ENCODE measurements at regions not wholly inside any gene's neighbourhood (a gene's known extent, or its start where the extent isn't known, plus 50 kb on each side); places are given as distances from the start of the nearest gene placed in this dataset.
"Not testable (repeated sequence)": the region's sequence is repeated elsewhere in the genome, so short reads cannot be mapped to it uniquely, and the experiment has no call there.

DNA sequence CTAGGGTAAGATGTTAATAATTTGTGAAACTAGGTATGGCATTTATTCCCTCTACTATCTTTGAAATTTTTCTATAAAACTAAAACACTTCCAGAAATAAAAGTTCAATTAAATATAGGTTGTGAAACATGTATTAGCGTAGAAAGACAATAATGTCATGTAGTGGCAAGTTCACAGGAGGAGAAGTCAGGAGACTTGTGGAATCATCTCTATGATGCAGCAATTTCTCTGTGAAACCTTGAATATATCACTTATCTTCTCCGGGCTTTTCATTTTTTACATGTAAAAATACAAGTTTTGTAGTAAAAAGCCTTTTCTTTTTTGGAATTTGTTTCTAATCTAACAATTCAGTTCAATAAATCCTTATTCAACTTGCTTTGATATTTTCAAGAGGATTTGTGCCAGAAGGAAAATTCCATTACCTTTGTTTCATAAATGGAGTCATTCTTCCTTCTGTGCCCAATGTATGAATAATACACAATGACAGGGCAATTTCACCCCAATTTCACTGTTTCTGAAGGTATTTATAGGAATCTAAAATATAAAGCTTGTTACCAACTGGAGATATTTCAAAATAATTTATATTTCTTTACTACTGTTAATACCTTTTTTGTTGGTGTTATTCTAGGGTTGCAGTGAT lies 758.3 kb downstream of the FAM181B start:
- TF ChIP-seq, protein P1, sequence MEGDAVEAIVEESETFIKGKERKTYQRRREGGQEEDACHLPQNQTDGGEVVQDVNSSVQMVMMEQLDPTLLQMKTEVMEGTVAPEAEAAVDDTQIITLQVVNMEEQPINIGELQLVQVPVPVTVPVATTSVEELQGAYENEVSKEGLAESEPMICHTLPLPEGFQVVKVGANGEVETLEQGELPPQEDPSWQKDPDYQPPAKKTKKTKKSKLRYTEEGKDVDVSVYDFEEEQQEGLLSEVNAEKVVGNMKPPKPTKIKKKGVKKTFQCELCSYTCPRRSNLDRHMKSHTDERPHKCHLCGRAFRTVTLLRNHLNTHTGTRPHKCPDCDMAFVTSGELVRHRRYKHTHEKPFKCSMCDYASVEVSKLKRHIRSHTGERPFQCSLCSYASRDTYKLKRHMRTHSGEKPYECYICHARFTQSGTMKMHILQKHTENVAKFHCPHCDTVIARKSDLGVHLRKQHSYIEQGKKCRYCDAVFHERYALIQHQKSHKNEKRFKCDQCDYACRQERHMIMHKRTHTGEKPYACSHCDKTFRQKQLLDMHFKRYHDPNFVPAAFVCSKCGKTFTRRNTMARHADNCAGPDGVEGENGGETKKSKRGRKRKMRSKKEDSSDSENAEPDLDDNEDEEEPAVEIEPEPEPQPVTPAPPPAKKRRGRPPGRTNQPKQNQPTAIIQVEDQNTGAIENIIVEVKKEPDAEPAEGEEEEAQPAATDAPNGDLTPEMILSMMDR (IDR thresholded peaks at IDR 0.05), result no peak
- no peak for TF ChIP-seq ZFX (IDR thresholded peaks at IDR 0.05; ENCODE audit: borderline replicate concordance)
- H3K27ac ChIP-seq, result no peak overlapping the region

DNA sequence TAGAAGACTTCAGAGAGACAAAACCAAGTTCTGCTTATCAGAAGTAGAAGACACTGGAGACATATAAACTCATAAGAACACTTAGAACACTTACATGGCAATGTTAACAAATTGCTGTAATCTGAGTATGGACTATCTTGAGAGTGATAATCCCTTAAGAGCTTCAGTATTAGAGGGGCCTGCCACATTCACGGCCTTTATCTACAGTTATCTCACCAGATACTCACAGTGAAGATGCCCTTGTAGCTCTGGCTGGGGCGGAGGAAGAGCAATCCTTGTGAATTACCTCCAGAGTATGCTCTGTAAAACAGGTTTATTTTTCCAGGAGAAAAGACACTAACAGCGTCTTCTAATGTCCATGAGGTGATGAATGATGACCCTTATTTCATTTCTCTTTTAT lies 762.8 kb downstream of the FAM181B start:
- H3K27ac ChIP-seq, result no peak overlapping the region
- TF ChIP-seq, protein P1 (IDR thresholded peaks at IDR 0.05), result no peak
- no peak for TF ChIP-seq ZFX (IDR thresholded peaks at IDR 0.05; ENCODE audit: borderline replicate concordance)

DNA sequence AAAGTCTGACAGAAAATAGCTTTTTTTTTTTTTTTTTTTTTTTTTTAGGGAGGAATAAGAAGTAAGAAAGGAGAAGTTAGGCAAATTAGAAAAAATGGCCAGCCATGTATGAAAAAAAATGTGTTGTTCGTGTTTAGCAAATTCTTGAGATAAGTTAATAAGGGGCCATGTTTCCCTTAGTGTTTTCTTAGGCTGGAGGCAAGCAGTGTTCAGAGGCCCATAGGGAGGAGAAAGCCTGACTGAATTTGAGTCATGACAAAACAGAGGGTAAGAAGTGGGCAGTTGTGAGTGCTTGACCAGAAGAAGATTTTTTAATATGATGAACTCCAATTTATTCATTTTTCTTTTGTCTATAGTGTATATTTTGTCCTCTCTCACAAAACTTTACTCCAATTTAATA lies 766.4 kb downstream of the FAM181B start:
- TF ChIP-seq, protein P1 (IDR thresholded peaks at IDR 0.05), result no peak
- TF ChIP-seq ZFX (IDR thresholded peaks at IDR 0.05; ENCODE audit: borderline replicate concordance), result no peak

DNA sequence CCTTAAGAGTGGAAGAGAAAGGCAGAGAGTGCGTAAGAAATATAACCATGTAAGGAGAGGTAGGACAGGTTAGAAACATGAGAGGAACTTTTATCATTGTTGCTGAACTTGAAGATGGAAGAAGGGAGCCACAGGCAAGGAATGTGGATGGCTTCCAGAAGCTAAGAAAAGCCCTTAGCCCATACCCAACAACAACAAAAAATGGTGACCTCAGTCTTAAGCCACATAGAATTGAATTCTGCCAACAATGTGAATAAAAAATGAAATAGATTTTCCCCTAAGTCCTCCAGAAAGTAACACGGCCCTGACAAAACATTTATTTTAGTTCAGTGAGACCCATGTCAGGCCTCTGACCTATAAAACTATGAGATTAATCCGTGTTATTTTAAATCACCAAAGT lies 767.3 kb downstream of the FAM181B start:
- TF ChIP-seq ZFX (IDR thresholded peaks at IDR 0.05; ENCODE audit: borderline replicate concordance), result no peak
- H3K27ac ChIP-seq, result no peak overlapping the region

More for the DNA sequence above, 766.4 kb downstream of the FAM181B start:
- H3K27ac ChIP-seq, result no peak overlapping the region

DNA sequence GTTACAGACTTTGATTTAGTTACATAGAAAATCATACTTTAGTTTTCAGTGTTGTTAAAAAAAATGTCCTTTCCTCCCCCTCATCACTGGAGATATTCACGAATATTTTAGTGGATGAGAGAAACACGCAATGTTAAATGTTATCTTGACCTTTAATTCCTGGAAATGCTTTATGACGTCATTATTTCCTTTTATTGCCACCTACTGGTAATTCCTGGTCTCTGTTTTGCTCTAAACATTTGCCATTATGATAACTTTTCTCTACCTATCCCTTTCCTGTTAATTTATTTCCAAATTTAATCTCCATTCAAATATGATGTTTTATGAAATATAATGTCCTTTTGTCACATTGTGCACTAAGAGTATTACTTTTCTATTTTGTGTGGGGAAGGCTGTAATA lies 770.6 kb downstream of the FAM181B start:
- no peak overlapping the region for H3K27ac ChIP-seq
- no peak for TF ChIP-seq ZFX (IDR thresholded peaks at IDR 0.05; ENCODE audit: borderline replicate concordance)
- TF ChIP-seq, protein P1 (IDR thresholded peaks at IDR 0.05), result peak; percentile 55

DNA sequence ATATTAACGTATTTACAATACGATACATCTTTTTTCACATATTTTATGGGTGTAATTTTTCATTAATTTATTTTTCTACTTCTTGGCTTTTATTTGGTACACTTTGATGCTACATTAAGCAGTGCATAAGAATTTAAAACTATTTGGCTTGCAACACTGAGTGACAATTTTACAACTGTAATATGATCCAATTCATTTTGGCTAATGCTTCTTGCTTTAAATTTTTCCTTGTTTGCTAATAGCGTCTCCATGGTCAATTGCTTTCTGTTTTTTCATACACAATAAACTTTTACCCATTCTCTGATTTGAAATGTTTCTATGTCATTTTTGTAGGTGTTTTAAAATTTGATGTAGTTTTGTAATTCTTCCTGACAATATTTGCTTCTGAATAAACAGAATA lies 773.2 kb downstream of the FAM181B start:
- H3K27ac ChIP-seq, result no peak overlapping the region

DNA sequence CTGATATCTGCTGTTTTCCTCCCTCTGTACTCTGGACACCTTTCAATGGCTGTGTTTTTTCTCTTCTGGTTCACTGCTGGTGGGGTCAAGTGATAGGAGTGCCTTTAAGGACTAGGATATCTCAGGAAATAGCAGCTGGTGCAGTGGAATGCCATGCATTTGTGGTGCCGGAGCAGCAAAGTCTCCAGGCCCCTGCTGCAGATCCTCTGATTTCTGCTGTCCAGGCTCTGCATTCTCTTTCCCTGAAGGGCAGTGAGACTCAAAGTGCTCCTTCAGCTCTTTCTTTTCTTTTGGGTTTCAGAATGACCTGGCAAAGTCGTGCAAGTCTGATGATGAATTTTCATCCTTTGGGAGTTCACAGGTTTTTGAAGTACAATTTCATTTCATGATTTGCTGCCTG lies 774.3 kb downstream of the FAM181B start:
- no peak overlapping the region for H3K27ac ChIP-seq

More for the DNA sequence above, 773.2 kb downstream of the FAM181B start:
- no peak for TF ChIP-seq ZFX (IDR thresholded peaks at IDR 0.05; ENCODE audit: borderline replicate concordance)
- TF ChIP-seq, protein P1 (IDR thresholded peaks at IDR 0.05), result no peak

DNA sequence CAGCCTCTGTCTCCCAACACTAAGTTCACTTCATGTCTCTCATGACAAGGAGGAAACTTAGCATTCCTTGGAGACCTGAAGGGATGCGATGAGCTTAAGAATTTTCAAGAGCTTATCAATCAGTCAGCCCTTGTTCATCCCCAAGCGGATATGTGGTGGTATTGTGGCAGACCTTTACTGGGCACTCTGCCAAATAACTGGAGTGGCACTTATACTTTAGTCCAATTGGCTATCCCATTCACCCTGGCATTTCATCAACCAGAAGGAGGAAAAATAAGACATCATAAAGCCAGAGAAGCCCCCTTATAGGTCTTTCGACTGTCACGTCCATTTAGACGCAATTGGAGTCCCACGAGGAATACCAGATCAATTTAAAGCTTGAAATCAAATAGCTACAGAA lies 779.4 kb downstream of the FAM181B start:
- H3K27ac ChIP-seq, result not testable (repeated sequence)

More for the DNA sequence above, 774.3 kb downstream of the FAM181B start:
- no peak for TF ChIP-seq ZFX (IDR thresholded peaks at IDR 0.05; ENCODE audit: borderline replicate concordance)
- TF ChIP-seq, protein P1 (IDR thresholded peaks at IDR 0.05), result no peak
